A673 (cell line): ENCODE measurements at regions not wholly inside any gene's neighbourhood (a gene's known extent, or its start where the extent isn't known, plus 50 kb on each side); places are given as distances from the start of the nearest gene placed in this dataset.

ENCODE experiments used
- CTCF ChIP-seq: fragments of 300-800, 200-600 bp; sonication (generic); conservative IDR thresholded peaks from 2 replicates; pipeline ENCODE4 v1.5.1; 2017; ENCODE audit warnings: low read depth, mild to moderate bottlenecking, antibody characterized with exemption, low read length, moderate library complexity, mixed read lengths
- EZH2 ChIP-seq: fragments of 200-600 bp; sonication (generic); IDR thresholded peaks from 2 replicates; pipeline ENCODE4 v1.6.1; 2017; ENCODE audit warnings: borderline replicate concordance, low read depth, mild to moderate bottlenecking, mixed read lengths, antibody characterized with exemption, low read length; ENCODE audit not compliant: poor library complexity, severe bottlenecking

- TF ChIP-seq CTCF (no peak), EZH2 (no peak)
These were observed 95.4 kb upstream of the ERRFI1 start for GRCh38 chr1:8121261-8122159.
